NCI-H1694 treated with DMSO at 0.1 percent for 48 hours (cell line): ENCODE measurements at regions not wholly inside any gene's neighbourhood (a gene's known extent, or its start where the extent isn't known, plus 50 kb on each side); places are given as distances from the start of the nearest gene placed in this dataset.
"Not testable (repeated sequence)": the region's sequence is repeated elsewhere in the genome, so short reads cannot be mapped to it uniquely, and the experiment has no call there.

Source experiments
- DNase-seq: peaks from one replicate; lab custom pipeline; 2025; lab: John Stamatoyannopoulos, UW

- DNase-seq = no peak
Observed at GRCh38 chr6:119802464-119802863, 452.9 kb upstream of the MAN1A1 start.

- DNase-seq = no peak
Observed at GRCh38 chr6:119801056-119801455, 451.5 kb upstream of the MAN1A1 start.

GRCh38 chr6:119800526-119800925 lies 451.0 kb upstream of the MAN1A1 start:
- DNase-seq = no peak

- DNase-seq = no peak
Observed at GRCh38 chr6:119799596-119800509, 450.3 kb upstream of the MAN1A1 start.

- no peak for DNase-seq
Observed at GRCh38 chr6:119791736-119792135, 442.2 kb upstream of the MAN1A1 start.

DNA sequence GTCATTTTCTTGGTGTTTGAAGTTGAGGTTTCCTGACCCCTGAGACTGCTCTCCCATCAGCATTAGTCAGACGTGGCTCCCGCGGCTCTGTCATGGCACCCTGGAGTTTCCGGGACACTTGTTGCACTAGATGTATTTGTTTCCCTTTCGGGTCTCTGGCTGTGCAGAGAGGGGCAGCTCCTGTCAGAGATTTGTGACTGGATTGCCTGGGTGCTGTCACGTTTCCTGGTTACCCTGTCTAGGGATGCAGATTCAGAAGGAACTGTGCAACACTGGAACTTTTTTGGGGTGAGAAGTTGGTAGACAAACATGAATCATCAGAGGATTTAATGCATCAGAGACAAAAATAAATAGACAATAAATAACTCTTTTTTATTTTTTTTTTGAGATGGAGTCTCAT lies 431.8 kb upstream of the MAN1A1 start:
- DNase-seq = no peak

GRCh38 chr6:119768201-119768600 lies 418.6 kb upstream of the MAN1A1 start:
- DNase-seq = no peak

DNA sequence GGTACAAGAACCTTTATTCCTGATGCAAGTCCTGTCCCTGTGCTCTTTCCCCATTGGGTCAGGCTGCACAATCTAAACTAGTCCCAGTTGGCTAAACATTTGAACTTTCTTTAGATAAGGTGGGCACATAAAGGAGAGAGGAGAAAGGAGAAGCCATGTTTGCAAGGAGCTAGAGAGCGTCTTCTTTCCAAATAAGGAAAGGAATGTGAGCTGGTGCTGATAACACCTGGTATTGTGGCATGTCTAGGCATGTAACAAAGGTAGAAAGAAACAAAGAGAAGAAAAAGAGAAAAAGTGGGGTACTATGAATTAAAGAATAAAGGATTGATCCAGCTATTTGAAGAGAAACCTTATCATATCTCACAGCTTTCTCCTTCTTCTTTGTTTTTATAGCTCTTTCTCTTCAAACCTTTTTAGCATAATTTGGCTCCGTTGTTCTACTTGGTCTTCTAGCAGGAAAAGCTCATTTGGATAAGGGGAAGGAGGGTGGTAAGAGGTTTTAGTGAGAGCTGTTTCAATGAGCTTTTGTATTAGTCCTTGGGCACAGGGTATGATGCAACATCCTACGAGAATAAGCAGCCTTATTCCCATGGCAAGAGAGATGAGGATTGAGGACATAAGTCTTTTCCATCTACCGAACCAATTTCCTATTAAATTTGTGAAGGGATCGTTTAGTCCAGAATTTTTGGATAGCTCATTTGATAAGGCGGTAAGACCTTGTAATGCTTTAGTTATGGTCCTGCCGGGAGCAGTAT lies 415.5 kb upstream of the MAN1A1 start:
- DNase-seq = no peak

DNA sequence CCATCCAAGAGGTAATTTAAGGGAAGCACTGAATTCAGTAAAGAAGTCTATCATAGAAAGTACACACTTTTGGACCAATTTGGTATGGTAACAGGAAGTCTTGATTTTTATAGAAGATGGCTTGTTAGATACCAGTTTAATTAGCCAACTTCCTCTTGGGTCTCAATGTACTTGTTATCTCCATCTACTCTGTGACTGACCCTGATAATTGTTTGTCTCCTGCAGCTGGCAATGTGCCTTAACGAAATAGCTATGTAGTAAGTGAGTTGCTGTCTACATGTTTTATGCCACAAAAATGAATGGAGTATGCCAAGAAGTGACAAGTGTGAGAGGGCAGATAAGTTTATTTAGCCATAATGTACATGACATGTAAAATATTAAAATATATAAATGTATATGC lies 410.5 kb upstream of the MAN1A1 start:
- DNase-seq = no peak

- DNase-seq = no peak
Observed at GRCh38 chr6:119758385-119758784, 408.8 kb upstream of the MAN1A1 start.

DNA sequence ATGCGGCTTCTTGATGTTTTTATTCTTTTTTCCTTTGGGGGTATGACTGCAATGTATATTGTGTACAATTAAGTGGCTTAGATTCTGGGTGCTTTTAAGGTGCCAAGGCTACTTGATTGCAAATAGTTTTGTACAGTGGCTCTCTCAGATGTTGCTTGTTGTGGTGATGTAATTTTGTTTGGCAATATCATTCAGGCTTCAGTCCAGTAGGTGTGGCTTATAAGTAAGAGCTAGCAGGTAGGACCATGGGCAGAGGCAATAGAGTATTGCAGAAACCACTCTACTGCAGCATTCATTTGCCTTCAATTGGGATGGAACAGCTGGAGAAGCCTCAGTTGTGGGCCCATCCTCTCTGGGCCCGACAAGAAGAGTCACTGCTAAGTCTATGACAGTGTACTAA lies 407.9 kb upstream of the MAN1A1 start:
- DNase-seq = no peak

GRCh38 chr6:119749335-119749734 lies 399.8 kb upstream of the MAN1A1 start:
- DNase-seq = no peak

GRCh38 chr6:119748535-119748934 lies 399.0 kb upstream of the MAN1A1 start:
- DNase-seq = not testable (repeated sequence)

GRCh38 chr6:119742188-119742803 lies 392.7 kb upstream of the MAN1A1 start:
- DNase-seq = peak; percentile 22

DNA sequence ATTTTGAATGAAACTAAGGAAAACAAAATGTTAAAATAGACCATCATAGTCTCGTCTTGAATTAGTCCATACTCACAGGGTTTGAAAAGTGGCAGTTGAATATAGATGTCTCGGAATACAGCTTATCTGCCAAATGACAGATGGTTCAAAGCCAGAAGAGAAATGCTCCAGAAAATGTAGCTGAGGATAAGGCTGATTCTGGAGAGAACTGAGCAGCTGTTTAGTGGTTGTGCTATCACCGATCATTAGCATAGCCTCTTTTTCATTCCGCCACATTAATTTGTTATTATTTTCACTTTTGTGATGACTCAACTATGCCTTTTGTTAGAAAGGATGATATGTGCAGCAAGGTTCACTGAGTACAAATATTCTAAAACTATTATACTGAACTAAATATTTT lies 390.2 kb upstream of the MAN1A1 start:
- peak; percentile 34 for DNase-seq

DNA sequence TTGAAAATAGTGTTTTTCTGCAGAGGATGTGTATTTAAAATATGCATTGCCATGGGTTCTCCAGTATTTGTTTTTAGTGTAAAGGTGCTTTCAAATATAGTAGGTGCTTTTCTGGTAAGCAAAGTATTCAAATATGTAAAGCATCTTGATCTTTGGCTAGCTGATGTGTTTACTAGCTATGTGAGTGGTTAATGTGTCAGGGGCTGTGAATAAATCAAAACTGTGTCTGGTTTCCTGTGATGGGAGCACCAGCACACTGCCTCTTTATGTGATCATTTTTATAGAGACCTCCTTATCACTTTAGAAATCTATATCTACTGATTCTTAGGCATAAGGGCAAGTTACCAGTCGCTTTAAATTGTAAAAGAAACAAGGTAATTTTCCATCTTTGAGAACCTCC lies 388.9 kb upstream of the MAN1A1 start:
- no peak for DNase-seq

DNA sequence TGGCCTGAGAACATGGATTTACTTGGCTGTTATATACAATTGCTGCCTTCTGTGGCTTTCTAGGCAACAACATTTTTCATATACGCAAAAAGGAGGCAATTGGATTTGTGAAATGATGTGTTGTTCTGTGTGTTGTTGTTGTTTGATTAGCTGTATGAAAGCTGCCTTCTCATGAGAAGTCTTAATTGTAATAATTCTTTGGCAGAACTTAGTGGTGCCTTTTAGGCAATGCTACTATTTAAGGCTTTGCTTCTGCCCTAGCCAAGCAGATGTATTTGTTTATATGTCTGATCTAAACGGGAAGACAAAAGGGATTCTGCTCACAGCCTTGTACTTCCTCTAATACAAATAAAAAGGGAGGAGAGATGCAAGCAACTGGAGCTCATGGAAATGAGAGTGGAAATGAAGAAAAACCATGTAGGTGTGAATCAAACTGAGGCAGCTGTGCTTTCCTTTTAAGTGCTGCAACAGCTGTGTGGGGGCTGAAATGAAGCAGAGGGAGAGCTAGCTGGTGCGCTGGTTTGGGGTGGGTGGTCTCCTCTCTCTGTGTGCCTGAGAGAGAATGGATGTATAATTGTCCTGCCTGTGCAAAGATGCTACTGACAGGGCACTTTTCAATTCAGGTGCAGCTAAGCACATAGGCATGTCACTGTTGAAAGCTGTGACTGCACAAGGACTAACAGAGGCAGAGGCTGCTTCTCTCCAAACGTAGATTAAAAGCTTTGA lies 386.9 kb upstream of the MAN1A1 start:
- no peak for DNase-seq

DNA sequence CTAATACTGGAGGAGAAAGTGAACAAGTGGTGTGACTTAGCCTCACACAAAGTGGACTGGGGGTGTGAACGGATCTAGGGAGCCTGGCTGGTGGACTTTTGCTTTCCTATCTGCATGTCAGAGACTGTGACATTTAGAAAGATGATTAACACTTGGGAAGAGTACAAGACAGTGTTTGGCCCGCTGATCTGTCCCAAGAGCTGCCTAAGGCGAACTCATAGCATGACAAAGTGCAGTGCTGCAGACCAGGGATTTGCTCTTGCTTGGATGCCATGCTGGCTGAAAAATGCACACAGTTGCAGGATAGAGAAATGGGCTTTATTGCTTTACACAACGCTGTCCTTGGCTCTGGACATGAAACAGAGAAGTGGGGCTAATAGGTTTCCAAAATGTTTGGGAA lies 386.0 kb upstream of the MAN1A1 start:
- DNase-seq = no peak

DNA sequence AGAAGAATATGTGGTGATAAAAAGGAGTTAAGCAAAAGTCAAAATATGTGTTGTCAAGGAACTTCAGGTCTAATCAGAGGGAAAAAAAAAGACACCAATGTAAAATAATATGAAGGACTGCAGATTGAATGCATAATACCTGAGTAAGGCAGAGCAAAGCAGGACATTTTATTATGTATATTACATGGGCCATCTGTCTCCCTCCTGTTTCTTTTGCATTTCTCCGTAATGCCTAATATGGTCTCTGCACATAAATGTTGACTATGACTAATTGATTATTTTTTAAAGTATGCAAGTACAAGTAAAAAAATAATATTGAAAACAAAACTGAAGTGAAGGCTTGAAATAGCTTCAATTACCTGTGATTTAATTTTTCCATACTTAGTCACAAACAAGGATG lies 384.7 kb upstream of the MAN1A1 start:
- no peak for DNase-seq

DNA sequence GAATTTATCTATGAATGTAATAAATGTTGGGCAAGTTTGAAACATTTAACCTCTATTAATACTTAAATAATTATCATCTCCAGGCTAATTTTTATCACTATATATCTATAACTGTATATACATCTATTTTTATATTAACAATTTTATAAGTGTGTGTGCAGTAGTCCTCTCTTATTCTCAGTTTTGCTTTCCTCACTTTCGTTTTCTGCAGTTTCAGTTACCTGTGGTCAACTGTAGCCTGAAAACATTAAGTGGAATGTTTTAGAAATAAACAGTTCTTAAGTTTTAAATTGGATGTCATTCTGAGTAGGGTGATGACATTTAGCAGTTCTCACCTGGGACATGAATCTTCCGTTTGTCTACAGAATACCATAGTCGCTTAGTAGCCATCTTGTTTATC lies 379.4 kb upstream of the MAN1A1 start:
- DNase-seq = no peak

DNA sequence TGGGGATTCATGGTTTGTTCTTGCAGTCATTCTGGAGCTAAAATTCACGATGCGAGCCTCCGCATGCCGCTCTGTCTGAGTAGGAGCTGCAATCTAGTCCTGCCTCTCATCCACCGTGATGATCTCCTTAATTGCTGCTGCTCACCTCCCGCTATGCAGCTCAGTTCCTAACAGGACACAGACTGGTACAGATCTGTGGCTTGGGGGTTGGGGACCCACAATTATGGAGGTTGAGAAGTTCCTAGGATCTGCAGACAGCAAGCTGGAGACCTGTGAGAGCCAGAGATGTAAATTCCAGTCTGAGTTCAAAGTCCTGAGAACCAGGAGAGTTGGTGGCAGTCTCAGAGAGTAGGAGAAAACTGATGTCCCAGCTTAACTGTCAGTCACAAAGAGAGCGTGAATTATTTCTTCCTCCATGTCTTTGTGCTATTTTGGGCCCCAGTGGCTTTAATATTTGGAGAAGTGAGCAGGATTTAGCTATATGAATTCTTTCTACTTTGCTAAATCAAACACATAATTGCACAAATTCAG lies 378.7 kb upstream of the MAN1A1 start:
- DNase-seq = no peak
